Right lobe of liver (tissue), 6 donors: ENCODE measurements at regions not wholly inside any gene's neighbourhood (a gene's known extent, or its start where the extent isn't known, plus 50 kb on each side); places are given as distances from the start of the nearest gene placed in this dataset.

Source experiments
- ATAC-seq, 4 donors: fragments of 200-7000 bp; cut with Tn5 transposase; one replicate each; pipeline ENCODE4 v1.9.1; 2020; ENCODE audit warnings: mild to moderate bottlenecking in 4 of 4, moderate library complexity in 4 of 4
- DNase-seq, 3 donors: peaks; one replicate each; pipeline ENCODE4 v3.0.0-alpha.2; 2020
- H3K27ac ChIP-seq, 3 donors: fragments of 200-600 bp; one replicate each; pipeline ENCODE4 v1.8.0; 2022
- H3K27me3 ChIP-seq, 2 donors: fragments of 200-600 bp; one replicate each; pipeline ENCODE4 v1.8.0; 2022
- H3K36me3 ChIP-seq, 4 donors: fragments of 200-600 bp; sonication (generic) in 1 of 4; one replicate each; pipeline versions ENCODE4 v1.5.1 to v1.8.0; 2017 to 2022; ENCODE audit warnings: control low read depth in 1 of 4
- H3K4me1 ChIP-seq, 4 donors: fragments of 200-600 bp; sonication (generic) in 1 of 4; one replicate each; pipeline versions ENCODE4 v1.5.1 to v1.8.0; 2017 to 2022; ENCODE audit warnings: control low read depth in 1 of 4
- H3K4me3 ChIP-seq, 3 donors: fragments of 200-600 bp; one replicate each; pipeline ENCODE4 v1.8.0; 2022
- H3K9me3 ChIP-seq, 4 donors: fragments of 200-600 bp; sonication (generic) in 1 of 4; one replicate each; pipeline versions ENCODE4 v1.5.1 to v1.8.0; 2017 to 2022; ENCODE audit warnings: control low read depth in 1 of 4
- CTCF ChIP-seq, 4 donors: fragments of 200-600 bp in 3 of 4; fragments of 450-650 bp in 1 of 4; IDR thresholded peaks; one replicate each; pipeline versions ENCODE4 v1.5.1 to v1.8.0; 2016 to 2022; ENCODE audit warnings: antibody characterized with exemption in 4 of 4, mild to moderate bottlenecking in 2 of 4
- POLR2A ChIP-seq: fragments of 450-650 bp; IDR thresholded peaks from one replicate; pipeline ENCODE4 v1.6.1; 2017; ENCODE audit warnings: antibody characterized with exemption, mild to moderate bottlenecking
- WGBS: methylation state at CpG from one replicate; pipeline ENCODE4 v1.1.6; 2018; ENCODE audit warnings: low coverage, low lambda C conversion rate; ENCODE audit not compliant: insufficient coverage; ENCODE audit errors: missing lambda C conversion rate; 5-methylcytosine and 5-hydroxymethylcytosine counted together
- intact Hi-C, 2 donors: fragments of 100-400 bp; cut with DNase I; formaldehyde crosslinking; loops; one replicate each; pipeline versions ENCODE4 v1.11.2 to v1.14.1; 2022
- donor health status: DM: no; HTN: yes; CAD: no.
- donor health status: DM: no; HTN: no; CAD: no.
- donor health status: DM: no; HTN: no; CAD: no.
- donor health status: DM: no; HTN: yes; CAD: no.
- donor health status: DM: no; HTN: yes; CAD: no.

DNA sequence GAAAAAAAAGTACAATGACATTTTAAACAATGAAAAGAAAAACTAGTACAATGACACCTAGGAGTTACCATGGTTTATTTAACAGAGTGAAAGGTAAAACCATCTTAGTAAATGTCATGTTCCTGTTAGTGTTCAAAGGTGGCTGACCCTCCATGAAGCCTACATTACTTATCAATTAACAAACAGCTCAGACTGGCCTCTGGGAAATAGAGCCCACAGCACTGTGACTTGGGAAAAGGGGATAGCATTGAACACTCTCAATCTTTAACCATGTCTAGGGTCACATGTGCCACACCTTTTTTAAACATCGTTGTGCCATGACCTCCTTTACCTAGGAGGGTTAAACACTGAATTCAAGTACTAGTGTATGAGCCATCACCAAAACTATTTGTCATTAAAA is 106.3 kb upstream of the SOX5 start:
- 33% methylated on average over 1 of the region's 1 CpG for WGBS
- Histone ChIP-seq H3K4me1 (no peaks in the 10 kb centered on the region), H3K9me3 (no peaks in the 10 kb centered on the region), H3K36me3 (no peaks in the 10 kb centered on the region), H3K27ac (no peak overlapping the region), H3K27me3 (no peaks in the 10 kb centered on the region), H3K4me3 (no peak overlapping the region)
- DNase-seq (no peak), ATAC-seq (peak in 3 of 4 donors; percentile 24 to 79 (median 62))
- intact Hi-C loops: no loop called here
- TF ChIP-seq CTCF (IDR thresholded peaks at IDR 0.05): no peak
- no peak for TF ChIP-seq POLR2A

- Histone ChIP-seq H3K9me3 (no peaks in the 10 kb centered on the region), H3K36me3 (no peaks in the 10 kb centered on the region), H3K4me3 (no peak overlapping the region), H3K4me1 (no peaks in the 10 kb centered on the region), H3K27me3 (no peaks in the 10 kb centered on the region), H3K27ac (no peak overlapping the region)
- intact Hi-C loops: no loop called here
- DNase-seq: peak; percentile 28 to 64 (median 54)
- WGBS: 84% methylated on average over 3 of the region's 3 CpGs
- ATAC-seq: peak; percentile 40 to 72 (median 56)
- no peak for TF ChIP-seq POLR2A
Observed at GRCh38 chr12:24054416-24054815, 104.9 kb upstream of the SOX5 start.

- no peak overlapping the region for H3K27ac ChIP-seq
- no peaks in the 10 kb centered on the region for H3K36me3 ChIP-seq
- WGBS: 26% methylated on average over 3 of the region's 3 CpGs
- no peak for TF ChIP-seq CTCF (IDR thresholded peaks at IDR 0.05)
- no peak for TF ChIP-seq POLR2A
- no peaks in the 10 kb centered on the region for H3K27me3 ChIP-seq
- peaks cover 0 to 15% (median under 1%) of the 10 kb centered on the region in 4 donors for H3K4me1 ChIP-seq
- ATAC-seq (peak in 1 of 4 donors; percentile 3), DNase-seq (peak; percentile 45 to 55 (median 50))
- H3K9me3 ChIP-seq: no peaks in the 10 kb centered on the region
- intact Hi-C loops: no loop called here
- no peak overlapping the region for H3K4me3 ChIP-seq
Observed at GRCh38 chr12:24049728-24050127, 100.3 kb upstream of the SOX5 start.

- TF ChIP-seq POLR2A: no peak
- no peak for TF ChIP-seq CTCF (IDR thresholded peaks at IDR 0.05)
- H3K27ac ChIP-seq: no peak overlapping the region
- 75% methylated on average over 3 of the region's 3 CpGs for WGBS
- no peak overlapping the region for H3K4me3 ChIP-seq
- H3K4me1 ChIP-seq: peaks cover 0 to 21% (median 4%) of the 10 kb centered on the region in 4 donors
- no peaks in the 10 kb centered on the region for H3K9me3 ChIP-seq
- H3K27me3 ChIP-seq: no peaks in the 10 kb centered on the region
- intact Hi-C loops: no loop called here
- DNase-seq (no peak), ATAC-seq (no peak)
- no peaks in the 10 kb centered on the region for H3K36me3 ChIP-seq
Observed at GRCh38 chr12:24049101-24049500, 99.6 kb upstream of the SOX5 start.

GRCh38 chr12:24048446-24048845 is 99.0 kb upstream of the SOX5 start:
- Histone ChIP-seq H3K27ac (no peak overlapping the region), H3K4me3 (no peak overlapping the region), H3K27me3 (no peaks in the 10 kb centered on the region), H3K36me3 (no peaks in the 10 kb centered on the region), H3K9me3 (no peaks in the 10 kb centered on the region), H3K4me1 (peaks cover 0 to 27% (median 7%) of the 10 kb centered on the region in 4 donors)
- no peak for ATAC-seq
- no peak for DNase-seq
- 95% methylated on average over 4 of the region's 4 CpGs for WGBS
- intact Hi-C loops: no loop called here
- TF ChIP-seq POLR2A: no peak
- no peak for TF ChIP-seq CTCF (IDR thresholded peaks at IDR 0.05)
